Adrenal gland (tissue), 9 donors: ENCODE measurements at regions not wholly inside any gene's neighbourhood (a gene's known extent, or its start where the extent isn't known, plus 50 kb on each side); places are given as distances from the start of the nearest gene placed in this dataset.
"Not testable (repeated sequence)": the region's sequence is repeated elsewhere in the genome, so short reads cannot be mapped to it uniquely, and the experiment has no call there.

ENCODE experiments used
- DNase-seq, 7 donors: peaks; one replicate each; pipeline ENCODE4 v3.0.0-alpha.2; 2019 to 2020
- H3K27ac ChIP-seq, 5 donors: fragments of 200-600 bp; sonication (generic) in 4 of 5; 1 replicate in 3 of 5; 2 replicates in 2 of 5; pipeline versions ENCODE4 v1.5.1 to v1.8.0; 2016 to 2020; ENCODE audit warnings: mild to moderate bottlenecking in 1 of 5
- H3K27me3 ChIP-seq: fragments of 200-600 bp; 2 replicates; pipeline ENCODE4 v1.8.0; 2021
- H3K36me3 ChIP-seq, 2 donors: fragments of 200-600 bp; replicated peaks in 1 of 2; 1 replicate in 1 of 2; 2 replicates in 1 of 2; pipeline versions ENCODE4 v1.5.1 to v1.8.0; 2018 to 2022
- H3K4me1 ChIP-seq, 2 donors: fragments of 200-600 bp; replicated peaks in 1 of 2; 1 replicate in 1 of 2; 2 replicates in 1 of 2; pipeline versions ENCODE4 v1.5.1 to v1.8.0; 2018 to 2021
- H3K4me3 ChIP-seq, 4 donors: fragments of 200-600 bp; sonication (generic) in 3 of 4; one replicate each; pipeline ENCODE4 v1.5.1; 2016 to 2018
- H3K9me3 ChIP-seq, 3 donors: fragments of 200-600 bp; sonication (generic) in 1 of 3; replicated peaks in 1 of 3; 1 replicate in 2 of 3; 2 replicates in 1 of 3; pipeline versions ENCODE4 v1.5.1 to v1.8.0; 2016 to 2021
- POLR2A ChIP-seq, 2 donors: fragments of 450-650 bp; IDR thresholded peaks; one replicate each; pipeline ENCODE4 v1.6.1; 2017; ENCODE audit warnings: antibody characterized with exemption in 2 of 2, mild to moderate bottlenecking in 2 of 2, moderate library complexity in 1 of 2
- WGBS, 4 donors: extraction: QIAGEN DNeasy Blood & Tissue Kit in 2 of 4; methylation state at CpG; one replicate each; pipeline versions ENCODE4 v1.1.5 to v1.1.7; 2013 to 2017; 5-methylcytosine and 5-hydroxymethylcytosine counted together
- intact Hi-C, 2 donors: fragments of 100-400 bp; cut with DNase I; formaldehyde crosslinking; loops; one replicate each; pipeline versions ENCODE4 v1.14.1 to v1.15.0; 2022 to 2023
- TF ChIP-seq, protein P1 (sequence below), 6 experiments: fragments of 450-650 bp in 4 of 6; fragments of 200-600 bp in 2 of 6; sonication (generic) in 1 of 6; IDR thresholded peaks; 1 replicate in 5 of 6; 2 replicates in 1 of 6; pipeline versions ENCODE4 v1.5.1 to v1.8.0; 2016 to 2021; ENCODE audit warnings: antibody characterized with exemption in 6 of 6, mild to moderate bottlenecking in 2 of 6, moderate library complexity in 1 of 6
- donor health status: healthy with polysubstance abuse.
- donor health status: Bipolar disorder and iron deficiency.
- donor health status: DM: yes; HTN: yes; CAD: no.
- donor health status: DM: no; HTN: no; CAD: no.
- donor health status: DM: no; HTN: no; CAD: no.

DNA sequence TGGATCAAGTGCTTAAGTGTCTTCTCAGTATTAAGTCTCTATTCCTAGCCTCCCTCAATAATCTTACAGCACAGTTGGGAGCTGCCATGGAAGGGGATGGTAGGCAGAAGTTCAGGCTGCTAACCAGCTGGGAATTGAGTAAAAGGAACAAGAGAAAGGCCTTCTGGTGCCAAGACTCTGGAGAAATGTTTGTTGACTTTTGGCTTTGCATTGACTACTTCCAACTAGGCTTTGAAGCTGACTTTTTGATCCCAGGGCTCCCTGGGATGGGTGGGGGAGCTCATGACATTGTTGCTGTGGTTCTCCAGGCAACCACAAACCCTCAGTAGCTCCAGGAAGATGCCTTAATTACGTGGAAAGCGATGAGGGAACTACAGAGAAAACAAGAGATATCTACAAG is 85.2 kb upstream of the HTR4 start:
- WGBS, 4 donors, result 62 to 83% (median 64%) methylated on average over 2 of the region's 2 CpGs
- no peaks in the 10 kb centered on the region for H3K4me1 ChIP-seq
- H3K4me3 ChIP-seq, result no peak overlapping the region
- TF ChIP-seq, protein P1, sequence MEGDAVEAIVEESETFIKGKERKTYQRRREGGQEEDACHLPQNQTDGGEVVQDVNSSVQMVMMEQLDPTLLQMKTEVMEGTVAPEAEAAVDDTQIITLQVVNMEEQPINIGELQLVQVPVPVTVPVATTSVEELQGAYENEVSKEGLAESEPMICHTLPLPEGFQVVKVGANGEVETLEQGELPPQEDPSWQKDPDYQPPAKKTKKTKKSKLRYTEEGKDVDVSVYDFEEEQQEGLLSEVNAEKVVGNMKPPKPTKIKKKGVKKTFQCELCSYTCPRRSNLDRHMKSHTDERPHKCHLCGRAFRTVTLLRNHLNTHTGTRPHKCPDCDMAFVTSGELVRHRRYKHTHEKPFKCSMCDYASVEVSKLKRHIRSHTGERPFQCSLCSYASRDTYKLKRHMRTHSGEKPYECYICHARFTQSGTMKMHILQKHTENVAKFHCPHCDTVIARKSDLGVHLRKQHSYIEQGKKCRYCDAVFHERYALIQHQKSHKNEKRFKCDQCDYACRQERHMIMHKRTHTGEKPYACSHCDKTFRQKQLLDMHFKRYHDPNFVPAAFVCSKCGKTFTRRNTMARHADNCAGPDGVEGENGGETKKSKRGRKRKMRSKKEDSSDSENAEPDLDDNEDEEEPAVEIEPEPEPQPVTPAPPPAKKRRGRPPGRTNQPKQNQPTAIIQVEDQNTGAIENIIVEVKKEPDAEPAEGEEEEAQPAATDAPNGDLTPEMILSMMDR (IDR thresholded peaks at IDR 0.05), result no peak
- no peak for TF ChIP-seq POLR2A (IDR thresholded peaks at IDR 0.05)
- DNase-seq, result no peak
- H3K27me3 ChIP-seq, result no peaks in the 10 kb centered on the region
- no peaks in the 10 kb centered on the region for H3K36me3 ChIP-seq
- no peak overlapping the region for H3K27ac ChIP-seq
- intact Hi-C loops, result loop anchor here (5.0 to 10.0 kb wide), 6 partner anchors 265 to 565 kb away; no protein-coding TSS in a partner anchor
- H3K9me3 ChIP-seq, result no peaks in the 10 kb centered on the region

DNA sequence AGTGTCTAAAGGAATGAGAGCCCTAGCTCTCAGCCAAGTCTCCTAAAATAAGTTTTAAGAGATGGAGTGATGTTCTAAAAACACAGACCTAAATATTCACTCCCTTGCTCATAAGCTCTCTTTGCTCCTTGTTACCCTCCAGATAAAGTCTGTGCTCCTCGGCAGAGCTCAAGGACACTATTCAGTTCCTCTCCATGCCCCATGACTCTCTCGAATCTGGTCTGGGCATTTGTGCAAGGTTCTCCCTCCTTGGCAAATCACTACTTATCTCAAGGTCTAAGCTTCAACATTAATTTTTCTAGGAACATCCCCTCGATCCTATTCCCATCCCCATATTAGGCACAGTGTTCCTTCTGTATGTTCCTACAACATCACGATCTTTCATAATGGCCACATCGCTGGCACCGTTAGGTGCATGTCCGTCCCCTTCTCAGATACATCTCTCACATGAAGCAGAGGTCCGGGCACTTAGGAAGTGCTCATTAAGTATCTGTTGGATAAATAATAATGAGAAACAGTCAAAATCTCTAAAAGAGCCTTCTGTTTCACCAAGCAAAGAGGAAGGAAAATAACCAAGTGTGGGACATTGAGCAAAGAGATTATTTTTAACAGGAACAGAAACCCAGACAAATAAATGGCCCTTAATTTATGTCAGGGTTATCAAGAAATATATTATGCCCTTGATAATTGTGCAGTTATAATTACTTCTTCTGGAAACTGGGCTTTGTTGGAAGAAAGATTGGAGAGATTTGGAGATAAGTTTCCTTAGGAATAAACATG is 85.9 kb upstream of the HTR4 start:
- 56 to 63% (median 60%) methylated on average over 8 of the region's 8 CpGs for WGBS, 4 donors
- Histone ChIP-seq H3K27me3 (no peaks in the 10 kb centered on the region), H3K36me3 (no peaks in the 10 kb centered on the region), H3K9me3 (no peaks in the 10 kb centered on the region), H3K4me1 (no peaks in the 10 kb centered on the region), H3K4me3 (no peak overlapping the region), H3K27ac (peak overlapping the region in 1 of 5 donors; percentile 29)
- TF ChIP-seq, protein P1 (IDR thresholded peaks at IDR 0.05), result no peak
- no peak for TF ChIP-seq POLR2A (IDR thresholded peaks at IDR 0.05)
- DNase-seq, result peak in 1 of 7 donors; percentile 8
- intact Hi-C loops, result loop anchor here in 1 of 2 donors (5.0 kb wide), 1 partner anchor 297 kb away; no protein-coding TSS in a partner anchor

DNA sequence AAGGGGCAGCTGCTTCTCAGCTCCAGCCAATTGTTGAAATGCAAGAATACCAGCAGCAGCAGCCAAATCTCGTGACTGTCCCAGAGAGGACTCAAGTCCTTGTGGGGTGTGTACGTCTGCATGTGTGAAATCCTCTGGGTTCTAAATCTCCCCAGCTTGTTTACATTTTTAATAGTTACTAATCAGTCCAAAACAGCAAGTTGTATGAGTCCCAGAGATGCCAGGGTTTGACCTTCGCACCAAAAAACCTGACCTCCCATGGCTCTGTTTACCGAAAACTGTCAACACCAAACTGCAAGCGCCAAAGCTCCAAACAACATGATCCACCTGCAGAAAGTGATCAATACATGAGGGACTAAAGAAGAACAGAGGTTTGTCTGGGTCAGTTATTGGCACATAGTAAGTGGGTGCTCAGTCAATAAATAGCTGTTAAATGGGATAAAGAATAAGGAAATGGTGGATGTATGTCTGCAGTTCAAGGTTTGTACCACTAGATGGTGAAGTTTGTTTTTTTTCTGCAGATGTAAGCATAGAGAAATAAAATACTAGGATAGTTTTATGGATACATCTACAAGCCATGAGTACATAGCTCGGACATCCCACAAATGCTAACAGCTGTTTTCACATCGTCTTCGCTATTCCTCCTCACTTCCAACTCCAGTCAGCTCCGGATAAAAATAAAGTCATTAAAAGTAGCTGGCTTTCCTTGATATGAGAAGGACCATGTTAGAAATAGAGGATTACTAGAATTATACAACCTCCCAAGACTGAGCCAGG is 85.3 kb upstream of the ADRB2 start:
- intact Hi-C loops, result loop anchor here in 1 of 2 donors (5.0 kb wide), 1 partner anchor 296 kb away; no protein-coding TSS in a partner anchor
- no peaks in the 10 kb centered on the region for H3K4me1 ChIP-seq
- DNase-seq, result peak in 1 of 7 donors; percentile 27
- WGBS, 4 donors, result 45 to 63% (median 53%) methylated on average over 9 of the region's 9 CpGs
- no peak overlapping the region for H3K27ac ChIP-seq
- H3K9me3 ChIP-seq, result no peaks in the 10 kb centered on the region
- TF ChIP-seq, protein P1 (IDR thresholded peaks at IDR 0.05), result peak; percentile 62 to 85 (median 78)
- no peak for TF ChIP-seq POLR2A (IDR thresholded peaks at IDR 0.05)
- H3K27me3 ChIP-seq, result no peaks in the 10 kb centered on the region
- no peak overlapping the region for H3K4me3 ChIP-seq
- H3K36me3 ChIP-seq, result no peaks in the 10 kb centered on the region

DNA sequence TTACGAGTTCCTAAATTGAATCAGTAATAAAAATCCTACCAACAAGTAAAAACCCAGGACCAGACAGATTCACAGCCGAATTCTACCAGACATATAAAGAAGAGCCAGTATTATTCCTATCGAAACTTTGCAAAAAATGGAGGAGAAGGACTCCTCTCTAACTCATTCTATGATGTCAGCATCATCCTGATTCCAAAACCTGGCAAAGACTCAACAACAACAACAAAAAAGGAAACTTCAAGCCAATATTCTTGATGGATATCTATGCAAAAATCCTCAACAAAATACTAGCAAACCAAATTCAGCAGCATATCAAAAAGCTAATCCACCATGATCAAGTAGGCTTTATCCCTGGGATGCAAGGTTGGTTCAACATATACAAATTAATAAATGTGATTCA is 84.6 kb upstream of the ADRB2 start:
- intact Hi-C loops, result loop anchor here in 1 of 2 donors (5.0 kb wide), 1 partner anchor 296 kb away; no protein-coding TSS in a partner anchor
- not testable (repeated sequence) for H3K4me1 ChIP-seq, H3K4me3 ChIP-seq, H3K27me3 ChIP-seq, DNase-seq, H3K27ac ChIP-seq, H3K9me3 ChIP-seq, H3K36me3 ChIP-seq
- 59 to 67% (median 64%) methylated on average over 3 of the region's 3 CpGs for WGBS, 4 donors

DNA sequence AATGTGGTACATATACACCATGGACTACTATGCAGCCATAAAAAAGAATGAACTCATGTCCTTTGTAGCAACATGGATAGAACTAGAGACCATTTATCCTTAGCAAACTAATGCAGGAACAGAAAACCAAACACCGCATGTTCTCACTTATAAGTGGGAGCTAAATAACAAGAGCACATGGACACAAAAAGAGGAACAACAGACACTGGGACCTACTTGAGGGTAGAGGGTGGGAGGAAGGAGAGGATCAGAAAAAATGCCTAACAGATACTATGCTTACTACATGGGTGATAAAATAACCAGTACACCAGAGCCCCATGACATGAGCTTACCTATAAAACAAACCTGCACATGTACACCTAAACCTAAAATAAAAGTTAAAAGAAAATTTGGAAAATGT is 82.0 kb upstream of the ADRB2 start:
- 68 to 85% (median 72%) methylated on average over 1 of the region's 1 CpG for WGBS, 4 donors
- H3K4me3 ChIP-seq, H3K27ac ChIP-seq, DNase-seq, H3K36me3 ChIP-seq, H3K9me3 ChIP-seq, H3K4me1 ChIP-seq, H3K27me3 ChIP-seq: not testable (repeated sequence)
- intact Hi-C loops, result loop anchor here in 1 of 2 donors (5.0 kb wide), 1 partner anchor 293 kb away; no protein-coding TSS in a partner anchor
